DMS53 treated with DMSO at 0.1 percent for 48 hours (cell line): ENCODE measurements at regions not wholly inside any gene's neighbourhood (a gene's known extent, or its start where the extent isn't known, plus 50 kb on each side); places are given as distances from the start of the nearest gene placed in this dataset.

Experiments
- DNase-seq: peaks from one replicate; lab custom pipeline; 2025; ENCODE audit not compliant: unreplicated experiment; lab: John Stamatoyannopoulos, UW

DNA sequence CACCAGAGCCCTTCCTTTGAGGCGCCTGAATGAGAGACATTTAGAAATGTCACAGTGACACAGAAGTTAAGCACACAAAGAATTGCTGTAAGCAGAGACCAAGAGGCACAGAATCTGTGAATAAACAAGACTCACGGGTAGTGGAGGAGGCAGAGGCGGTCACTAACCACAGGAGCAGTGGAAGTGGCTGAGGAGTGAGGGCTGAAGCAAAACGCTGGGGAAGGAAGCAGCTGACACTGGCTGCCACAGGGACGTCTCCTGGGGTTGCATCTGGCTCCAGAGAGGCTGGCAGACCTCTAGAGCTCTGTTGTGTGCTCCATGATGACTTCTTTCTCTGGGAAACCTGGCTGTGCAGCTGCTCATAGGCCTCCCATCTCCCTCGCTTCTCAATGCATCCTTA lies 65.0 kb upstream of the SLC2A12 start:
- no peak for DNase-seq

DNA sequence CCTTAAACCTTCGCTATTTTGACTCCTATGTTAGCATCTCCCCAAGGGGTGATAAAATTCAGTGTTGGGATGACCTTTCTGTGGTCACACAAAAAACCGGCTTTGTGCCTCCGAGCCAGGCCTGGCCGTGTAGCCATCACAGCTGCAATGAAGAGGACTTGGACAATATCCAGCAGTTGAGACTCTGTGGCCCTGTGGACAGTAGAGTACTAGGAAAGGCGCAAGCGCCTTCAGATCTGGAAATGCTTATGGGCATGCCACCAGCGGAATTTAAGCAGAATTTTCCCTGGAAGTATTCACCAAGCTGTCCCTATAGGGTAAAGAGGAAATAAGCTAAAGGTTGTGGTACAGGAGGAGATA lies 63.3 kb upstream of the SLC2A12 start:
- DNase-seq: no peak

DNA sequence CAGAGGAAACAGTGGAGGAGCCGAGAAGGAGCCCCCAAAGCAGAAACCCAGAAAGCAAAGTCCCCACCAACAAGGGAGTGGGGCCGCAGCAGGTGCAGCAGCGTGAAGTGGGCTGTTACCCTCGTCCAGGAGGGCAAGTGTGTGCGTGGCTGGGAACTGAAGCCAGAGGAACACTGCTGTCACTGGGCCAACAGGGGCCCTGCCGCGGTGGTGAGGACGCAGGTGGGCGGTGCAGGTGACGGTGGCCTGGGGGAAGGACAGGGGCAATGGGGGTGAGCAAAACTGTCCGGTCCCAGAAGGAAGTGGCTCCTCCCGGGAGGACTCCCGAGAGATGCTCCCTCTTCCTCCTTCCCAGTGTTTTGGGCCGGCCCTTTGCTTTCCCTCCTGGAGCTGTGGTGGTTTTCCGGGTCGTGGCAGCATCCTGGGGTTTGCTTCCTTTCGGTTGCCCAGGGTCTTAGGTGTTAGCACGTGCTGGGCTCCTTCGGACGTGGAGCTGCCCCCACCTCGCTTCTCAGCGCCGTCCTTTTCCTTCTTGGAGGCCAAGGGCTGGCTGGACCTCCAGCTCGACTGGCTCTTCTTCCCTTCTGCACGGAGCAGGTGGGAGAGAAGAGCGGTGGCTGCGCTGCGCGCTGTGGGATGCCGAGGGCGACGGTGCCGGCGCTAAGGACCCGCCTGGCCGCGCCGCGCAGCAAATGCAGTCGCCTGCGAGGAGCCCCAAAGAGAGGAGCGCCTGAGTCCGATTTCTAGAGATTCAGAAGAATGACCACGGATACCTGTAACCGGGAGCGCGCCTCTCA lies 62.7 kb upstream of the SLC2A12 start:
- no peak for DNase-seq

DNA sequence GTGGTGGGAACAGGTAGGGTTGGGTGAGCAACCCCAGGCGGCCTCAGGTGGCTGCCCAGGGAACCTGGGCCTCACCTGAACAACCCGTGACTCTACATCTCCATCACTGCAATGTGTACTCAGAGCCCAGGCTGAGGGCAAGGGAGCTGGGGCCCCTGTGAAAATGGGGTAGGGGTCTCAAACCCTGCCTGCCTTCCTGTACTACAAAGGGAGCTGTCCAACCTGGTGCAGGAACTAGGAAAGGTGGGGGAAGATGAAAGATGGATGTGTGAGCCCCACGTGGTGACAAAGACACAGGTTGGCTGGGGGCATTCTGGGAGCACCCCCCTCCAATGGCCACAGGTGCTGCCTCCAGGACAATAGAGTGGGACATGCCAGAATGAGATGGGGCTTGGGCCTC lies 62.1 kb upstream of the SLC2A12 start:
- DNase-seq: no peak

DNA sequence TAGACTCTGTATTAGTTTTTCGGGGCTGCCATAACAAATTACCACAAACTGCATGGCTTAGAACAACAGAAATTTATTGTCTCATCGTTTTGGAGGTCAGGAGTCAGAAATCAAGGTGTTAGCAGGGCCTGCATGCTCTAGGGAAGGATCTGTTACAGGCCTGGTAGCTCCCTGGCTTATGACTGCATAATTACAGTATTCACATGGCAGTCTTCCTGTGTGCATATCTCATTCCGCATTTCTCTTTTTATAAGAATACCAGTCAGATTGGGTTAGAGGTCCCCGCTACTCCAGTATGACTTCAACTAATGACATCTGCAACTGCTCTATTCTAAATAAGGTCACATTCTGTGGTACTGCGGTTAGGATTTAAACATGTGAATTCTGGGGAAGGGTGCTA lies 59.3 kb upstream of the SLC2A12 start:
- no peak for DNase-seq

DNA sequence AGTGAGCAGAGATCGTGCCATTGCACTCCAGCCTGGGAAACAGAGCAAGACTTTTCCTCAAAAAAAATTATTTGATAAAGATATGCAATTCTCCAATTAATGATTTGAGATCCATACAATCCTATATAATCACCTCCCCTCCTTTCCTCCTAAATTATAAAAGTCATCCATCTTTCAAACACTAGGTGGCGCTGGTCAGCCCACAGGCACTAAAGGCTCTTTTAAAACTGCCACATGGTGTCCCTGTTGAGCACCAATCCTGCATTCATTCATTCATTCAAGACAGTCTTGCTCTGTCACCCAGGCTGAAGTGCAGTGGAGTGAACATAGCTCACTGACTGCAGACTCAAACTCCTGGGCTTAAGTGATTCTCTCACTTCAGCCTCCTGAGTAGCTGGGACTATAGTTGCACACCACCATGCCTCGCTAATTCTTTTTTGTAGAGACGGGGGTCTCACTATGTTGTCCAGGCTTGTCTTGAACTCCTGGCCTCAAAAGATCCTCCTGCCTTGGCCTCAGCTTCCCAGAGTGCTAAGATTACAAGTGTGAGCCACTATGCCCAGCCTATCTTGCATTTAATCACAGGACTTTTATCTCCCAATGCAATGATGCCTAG lies 58.7 kb upstream of the SLC2A12 start:
- DNase-seq: peak; percentile 19

DNA sequence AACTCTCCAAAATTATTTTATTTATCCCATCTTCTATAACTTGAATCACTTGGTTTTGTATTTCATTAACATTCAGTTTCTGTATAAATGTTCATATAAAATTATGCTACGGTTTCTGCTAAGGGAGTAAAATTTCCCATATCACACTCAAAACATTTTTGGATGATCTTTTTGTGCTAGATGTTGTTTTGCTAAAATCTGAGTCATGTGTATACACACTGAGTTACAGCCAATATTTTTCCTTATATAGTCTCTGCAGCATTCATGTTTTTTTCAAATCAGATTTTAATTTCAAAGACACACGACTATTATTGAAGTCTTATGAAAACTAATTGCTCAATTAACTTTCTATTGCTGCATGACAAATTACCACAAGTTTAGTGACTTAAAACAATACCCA lies 54.3 kb upstream of the SLC2A12 start:
- DNase-seq: no peak

DNA sequence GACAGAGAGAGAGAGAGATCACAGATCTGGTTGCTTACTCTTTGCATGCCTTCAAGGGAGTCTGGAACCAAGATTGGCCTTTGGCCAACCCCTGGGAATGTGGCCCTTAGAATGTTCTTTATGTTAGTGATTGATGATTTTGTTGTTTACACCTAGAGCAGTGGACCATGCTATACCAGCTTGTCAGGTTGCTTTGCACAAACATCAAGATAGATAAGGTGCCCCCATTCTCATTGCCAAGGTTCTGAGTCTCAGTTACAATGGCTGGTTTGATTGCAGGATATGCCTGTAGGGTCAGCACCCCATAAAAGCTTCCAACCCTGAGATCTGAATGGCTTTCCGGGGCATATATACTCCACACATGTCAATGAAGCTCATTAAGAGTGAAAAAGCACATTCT lies 53.5 kb upstream of the SLC2A12 start:
- no peak for DNase-seq

DNA sequence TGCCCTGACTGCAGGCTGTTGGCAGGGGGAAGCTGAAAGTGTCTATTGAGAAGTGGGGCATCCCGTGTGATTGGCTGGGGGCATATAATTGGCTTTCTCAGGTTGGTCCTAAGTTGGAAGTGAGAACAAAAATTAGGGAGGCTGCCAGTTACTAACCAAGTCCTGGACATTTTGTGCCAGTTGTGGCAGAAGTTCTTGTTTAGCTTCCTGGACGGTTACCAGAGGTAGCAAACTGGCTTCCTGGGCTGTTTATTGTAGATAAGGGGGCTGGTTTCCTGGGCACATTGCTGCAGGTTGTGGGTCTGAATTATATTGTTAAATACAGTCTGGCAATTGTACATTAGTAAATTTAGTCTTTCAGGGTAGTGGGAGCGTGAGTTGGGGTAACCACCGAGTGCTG lies 50.6 kb upstream of the SLC2A12 start:
- DNase-seq: no peak
